HG02938 (cell line): ENCODE measurements at regions not wholly inside any gene's neighbourhood (a gene's known extent, or its start where the extent isn't known, plus 50 kb on each side); places are given as distances from the start of the nearest gene placed in this dataset.

Source experiments
- ATAC-seq: cut with Tn5 transposase; IDR thresholded peaks from one replicate; pipeline ENCODE4 v1.9.1; 2021; ENCODE audit warnings: mild to moderate bottlenecking, moderate library complexity; ENCODE audit not compliant: unreplicated experiment

GRCh38 chr20:17795003-17795402 lies 95.2 kb downstream of the BANF2 start:
- no peak for ATAC-seq

GRCh38 chr20:17794400-17794799 lies 94.6 kb downstream of the BANF2 start:
- no peak for ATAC-seq

- ATAC-seq, result no peak
Observed at GRCh38 chr20:17793986-17794385, 94.2 kb downstream of the BANF2 start.

DNA sequence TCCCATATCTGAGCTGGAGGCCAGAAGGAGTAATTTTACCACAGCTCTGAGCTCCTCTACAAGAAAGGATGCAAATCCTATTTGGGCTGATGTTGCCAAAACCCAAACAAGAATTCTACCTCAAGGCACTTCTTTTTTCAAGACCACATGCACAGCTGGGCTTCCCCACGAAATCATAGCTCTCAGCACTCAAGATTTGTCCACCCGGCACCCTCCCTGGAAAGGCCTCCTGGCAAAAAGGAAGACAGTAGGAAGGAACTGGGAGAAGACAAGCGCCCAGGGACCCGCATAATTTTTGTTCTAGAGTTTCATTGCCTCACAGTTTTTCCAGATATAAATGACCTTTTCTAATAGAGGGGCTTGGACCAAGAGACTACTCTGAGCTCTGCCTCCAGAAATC lies 90.5 kb downstream of the BANF2 start:
- no peak for ATAC-seq

DNA sequence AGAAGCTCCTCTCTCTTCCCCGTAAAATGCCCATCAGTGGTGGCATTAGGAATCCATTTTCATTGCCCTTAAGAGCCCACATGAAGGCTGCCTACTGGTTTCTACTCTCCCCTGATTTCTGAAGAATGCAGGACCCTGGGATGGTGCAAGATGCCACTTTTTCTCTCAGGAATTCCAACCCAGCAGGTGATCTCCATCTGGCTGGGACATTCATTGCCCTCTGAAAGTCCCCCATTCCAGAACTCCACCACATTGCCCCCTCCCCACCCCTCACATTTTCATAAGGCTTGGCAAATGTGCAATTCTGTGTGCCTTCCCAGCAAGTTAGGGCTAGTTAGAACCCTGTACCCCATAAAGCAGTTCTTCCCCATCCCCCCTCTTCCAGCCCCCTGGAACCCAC lies 88.0 kb downstream of the BANF2 start:
- no peak for ATAC-seq

DNA sequence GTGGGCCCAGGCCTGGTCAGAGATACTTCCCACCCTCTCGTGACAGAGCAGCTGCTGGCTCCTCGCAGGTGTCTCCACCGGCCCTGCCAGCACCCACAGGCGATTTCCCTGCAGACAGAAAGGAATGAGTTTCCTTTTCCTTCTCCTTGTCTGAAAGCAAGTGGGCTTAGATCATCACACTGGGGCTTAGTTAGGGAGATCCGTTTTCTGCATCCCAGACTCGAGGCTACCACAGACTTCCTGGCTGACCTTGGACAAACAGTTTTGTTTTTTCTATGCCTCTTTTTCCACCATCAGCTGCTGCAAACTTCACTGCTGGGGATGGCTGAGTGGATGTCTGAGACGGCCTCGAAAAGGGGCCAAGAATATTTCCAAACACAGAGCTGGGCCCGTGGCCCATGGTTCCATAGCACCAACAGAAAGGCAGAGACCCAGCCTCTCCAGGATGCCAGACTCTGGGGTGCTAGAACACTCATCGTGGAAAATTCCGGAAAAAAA lies 86.5 kb downstream of the BANF2 start:
- ATAC-seq, result no peak
